Activated naive CD8-positive, alpha-beta T cell treated with anti-CD3 and anti-CD28 coated beads for 36 hours (primary cell): ENCODE measurements at regions not wholly inside any gene's neighbourhood (a gene's known extent, or its start where the extent isn't known, plus 50 kb on each side); places are given as distances from the start of the nearest gene placed in this dataset.

Experiments
- DNase-seq: peaks from one replicate; pipeline ENCODE4 v3.0.0; 2021
- H3K27ac Mint-ChIP-seq: one replicate; pipeline ENCODE4 v1.8.0; 2022; ENCODE audit warnings: mild to moderate bottlenecking, moderate library complexity, mixed read lengths
- H3K27me3 Mint-ChIP-seq: one replicate; pipeline ENCODE4 v1.8.0; 2022; ENCODE audit warnings: mild to moderate bottlenecking, mixed read lengths
- H3K36me3 Mint-ChIP-seq: one replicate; pipeline ENCODE4 v1.8.0; 2021; ENCODE audit warnings: mild to moderate bottlenecking, mixed read lengths
- H3K4me1 Mint-ChIP-seq: one replicate; pipeline ENCODE4 v1.8.0; 2021; ENCODE audit warnings: mixed read lengths
- H3K4me3 Mint-ChIP-seq: one replicate; pipeline ENCODE4 v1.8.0; 2022; ENCODE audit warnings: mild to moderate bottlenecking, moderate library complexity, mixed read lengths
- H3K9me3 Mint-ChIP-seq: one replicate; pipeline ENCODE4 v1.8.0; 2022; ENCODE audit warnings: mixed read lengths

DNA sequence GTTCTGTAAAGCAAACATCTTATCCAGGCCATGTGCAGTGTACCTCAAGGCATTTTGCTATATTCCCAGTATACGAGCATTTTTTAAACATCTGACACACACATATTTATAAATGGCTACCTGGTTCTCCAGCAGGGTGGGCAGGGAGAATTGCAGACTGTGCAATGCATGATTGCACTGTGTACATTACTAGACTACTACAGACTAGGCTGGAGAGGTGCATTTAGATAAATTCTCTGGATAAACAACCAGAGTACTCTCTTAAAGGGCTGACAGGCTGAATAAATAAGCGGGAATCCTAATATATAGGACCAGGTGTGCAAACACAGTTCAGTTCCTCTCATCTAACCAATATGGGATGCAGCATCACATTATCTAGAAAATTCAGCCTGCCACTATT is 428.3 kb upstream of the ARID1B start:
- Mint-ChIP-seq H3K36me3 (peaks cover 2% of the 10 kb centered on the region), H3K27ac (no peak overlapping the region), H3K27me3 (peaks cover 13% of the 10 kb centered on the region), H3K9me3 (no peaks in the 10 kb centered on the region), H3K4me1 (no peaks in the 10 kb centered on the region), H3K4me3 (no peak overlapping the region)
- no peak for DNase-seq

DNA sequence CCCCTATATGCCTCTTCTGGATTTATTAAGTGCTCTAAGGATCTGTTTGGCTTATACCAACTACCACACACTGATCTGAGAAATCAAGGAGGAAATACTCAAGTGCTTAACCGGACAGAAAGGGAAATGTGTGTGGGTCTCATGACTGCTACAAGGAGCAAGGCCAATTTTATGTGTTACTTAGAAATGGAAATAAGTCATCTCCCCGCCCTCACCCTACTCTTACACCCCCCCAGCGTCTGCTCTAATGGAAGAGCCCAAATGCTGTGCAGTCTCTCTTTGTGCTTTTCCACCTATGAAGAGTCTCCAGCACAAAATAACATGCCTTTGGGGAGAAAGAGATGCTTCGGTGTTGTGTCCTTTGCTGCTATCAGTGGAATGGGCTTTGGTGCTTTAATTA is 428.8 kb upstream of the ARID1B start:
- Mint-ChIP-seq H3K9me3 (no peaks in the 10 kb centered on the region), H3K36me3 (peaks cover 2% of the 10 kb centered on the region), H3K4me3 (no peak overlapping the region), H3K27ac (no peak overlapping the region), H3K4me1 (no peaks in the 10 kb centered on the region), H3K27me3 (peaks cover 13% of the 10 kb centered on the region)
- DNase-seq: no peak

DNA sequence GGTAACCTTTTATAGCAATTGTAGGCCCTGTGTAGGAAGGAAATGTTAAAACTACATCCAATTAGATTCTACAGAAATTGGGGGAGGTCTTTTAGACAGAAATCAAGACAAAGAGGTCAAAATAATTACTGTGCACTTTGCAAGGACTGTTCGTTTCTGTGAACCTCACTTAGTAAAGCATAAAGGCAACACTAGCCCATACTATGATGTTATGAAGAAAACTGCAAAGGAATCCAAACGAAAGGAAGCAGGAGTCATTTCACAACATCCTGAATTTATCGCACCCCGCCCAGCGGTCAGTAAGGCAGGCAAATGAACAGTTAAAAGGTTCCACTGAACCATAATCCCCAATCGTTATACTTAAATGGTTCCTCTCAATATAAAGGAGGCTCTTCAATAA is 429.5 kb upstream of the ARID1B start:
- Mint-ChIP-seq H3K4me3 (no peak overlapping the region), H3K27ac (no peak overlapping the region), H3K4me1 (no peaks in the 10 kb centered on the region), H3K9me3 (no peaks in the 10 kb centered on the region), H3K27me3 (peaks cover 12% of the 10 kb centered on the region), H3K36me3 (peaks cover 2% of the 10 kb centered on the region)
- DNase-seq: no peak

DNA sequence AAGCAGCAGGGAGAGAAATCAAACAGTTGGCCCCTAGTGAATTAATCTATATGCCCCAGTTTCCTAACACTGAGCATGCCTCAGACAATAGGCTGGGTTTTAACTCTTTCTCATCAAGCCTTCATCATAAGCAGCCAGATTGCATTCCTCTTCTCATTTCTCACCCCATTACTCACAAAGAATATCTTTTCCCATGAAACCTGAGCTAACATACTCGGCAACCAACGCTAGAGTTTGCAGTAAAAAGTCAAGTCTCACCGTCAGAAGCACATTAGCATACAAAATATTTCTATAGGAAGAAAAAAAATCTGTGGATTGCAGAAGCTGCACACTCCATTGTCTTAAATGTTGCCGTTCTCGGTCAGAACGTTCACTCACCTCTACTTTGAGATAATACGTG is 429.9 kb upstream of the ARID1B start:
- H3K4me3 Mint-ChIP-seq: no peak overlapping the region
- no peak for DNase-seq
- H3K9me3 Mint-ChIP-seq: no peaks in the 10 kb centered on the region
- H3K36me3 Mint-ChIP-seq: no peaks in the 10 kb centered on the region
- no peak overlapping the region for H3K27ac Mint-ChIP-seq
- H3K4me1 Mint-ChIP-seq: no peaks in the 10 kb centered on the region
- H3K27me3 Mint-ChIP-seq: peaks cover 8% of the 10 kb centered on the region

DNA sequence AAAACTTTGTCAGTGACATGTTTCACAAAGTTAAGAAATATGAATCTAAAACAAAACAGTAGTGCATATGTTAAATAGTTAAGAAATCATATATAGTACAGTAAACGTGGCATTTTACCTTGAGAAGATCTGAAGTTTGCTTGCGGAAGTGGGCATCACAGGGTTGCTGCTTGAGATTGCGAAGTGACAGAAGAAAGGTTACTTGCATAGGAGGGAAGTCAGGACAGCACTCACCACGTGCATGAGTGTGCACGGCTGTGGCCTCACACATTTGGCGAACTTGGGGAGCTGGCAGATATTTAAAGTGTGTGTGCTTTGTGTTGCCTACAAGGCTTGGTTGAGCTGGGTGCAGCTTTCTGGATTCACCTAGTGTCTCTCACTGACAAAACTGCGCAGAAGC is 431.5 kb upstream of the ARID1B start:
- H3K4me1 Mint-ChIP-seq: no peaks in the 10 kb centered on the region
- H3K4me3 Mint-ChIP-seq: no peak overlapping the region
- no peak for DNase-seq
- H3K27me3 Mint-ChIP-seq: peaks cover 8% of the 10 kb centered on the region
- no peaks in the 10 kb centered on the region for H3K36me3 Mint-ChIP-seq
- H3K9me3 Mint-ChIP-seq: no peaks in the 10 kb centered on the region
- H3K27ac Mint-ChIP-seq: no peak overlapping the region

DNA sequence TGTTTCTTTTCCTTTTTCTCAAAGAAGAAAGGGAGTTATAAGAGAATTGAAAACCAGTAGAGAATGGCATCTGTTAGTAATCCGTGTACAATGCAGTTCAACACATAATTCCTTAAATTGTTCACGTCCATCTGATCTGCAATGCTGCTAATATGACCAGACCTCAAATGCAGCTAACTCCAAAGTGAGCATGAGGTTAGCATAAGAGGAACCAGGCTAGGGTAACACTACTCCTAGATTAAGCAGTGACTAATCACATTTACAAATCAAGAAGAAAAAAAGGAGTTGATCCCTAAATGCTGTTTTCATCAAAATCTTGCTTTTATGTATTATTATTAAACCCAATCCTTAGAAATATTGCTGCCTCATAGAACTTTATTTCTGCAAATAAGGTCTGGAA is 432.7 kb upstream of the ARID1B start:
- H3K27me3 Mint-ChIP-seq: peaks cover 8% of the 10 kb centered on the region
- no peak overlapping the region for H3K4me3 Mint-ChIP-seq
- H3K27ac Mint-ChIP-seq: no peak overlapping the region
- no peaks in the 10 kb centered on the region for H3K4me1 Mint-ChIP-seq
- no peaks in the 10 kb centered on the region for H3K36me3 Mint-ChIP-seq
- H3K9me3 Mint-ChIP-seq: no peaks in the 10 kb centered on the region
- DNase-seq: no peak

DNA sequence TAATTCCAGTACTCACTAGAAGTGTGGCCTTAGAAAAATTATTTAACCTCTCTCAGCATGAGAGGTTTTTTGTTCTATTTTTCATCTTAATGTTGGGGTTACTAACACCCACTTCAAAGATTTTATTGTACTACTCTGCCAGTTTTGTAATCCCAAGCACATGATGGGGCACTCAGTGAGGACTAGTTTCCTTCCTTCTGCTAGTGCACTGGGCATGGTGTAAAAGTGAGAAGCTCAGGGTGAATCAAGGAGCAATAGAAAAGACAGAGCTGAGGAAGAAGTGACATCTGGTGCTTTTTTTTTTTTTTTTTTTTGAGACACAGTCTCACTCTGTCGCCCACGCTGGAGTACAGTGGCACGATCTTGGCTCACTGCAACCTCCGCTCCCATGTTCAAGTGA is 439.4 kb upstream of the ARID1B start:
- Mint-ChIP-seq H3K9me3 (peaks cover 8% of the 10 kb centered on the region), H3K4me1 (no peaks in the 10 kb centered on the region), H3K27ac (no peak overlapping the region), H3K27me3 (no peaks in the 10 kb centered on the region), H3K36me3 (peaks cover 6% of the 10 kb centered on the region), H3K4me3 (no peak overlapping the region)
- no peak for DNase-seq

DNA sequence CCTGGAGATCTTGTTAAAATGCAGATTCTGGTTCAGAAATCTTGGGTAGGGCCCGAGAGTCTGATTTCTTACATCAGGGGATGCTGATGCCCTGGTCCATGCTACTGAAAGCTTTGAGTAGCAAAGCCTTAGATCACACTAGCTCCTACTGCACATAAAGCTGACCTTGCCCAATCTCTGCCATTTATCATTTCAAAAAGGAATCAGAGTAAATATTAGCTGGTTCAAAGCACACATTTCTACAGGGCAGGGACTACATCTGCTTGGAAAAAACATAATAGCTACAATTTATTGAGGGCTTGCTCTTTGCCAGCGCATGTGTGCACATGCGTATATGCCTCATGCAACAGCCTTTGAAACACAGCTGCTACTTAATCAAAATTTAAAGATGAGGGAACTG is 440.4 kb upstream of the ARID1B start:
- H3K36me3 Mint-ChIP-seq: peaks cover 9% of the 10 kb centered on the region
- DNase-seq: no peak
- no peaks in the 10 kb centered on the region for H3K27me3 Mint-ChIP-seq
- H3K4me1 Mint-ChIP-seq: no peaks in the 10 kb centered on the region
- peaks cover 14% of the 10 kb centered on the region for H3K9me3 Mint-ChIP-seq
- no peak overlapping the region for H3K4me3 Mint-ChIP-seq
- no peak overlapping the region for H3K27ac Mint-ChIP-seq

DNA sequence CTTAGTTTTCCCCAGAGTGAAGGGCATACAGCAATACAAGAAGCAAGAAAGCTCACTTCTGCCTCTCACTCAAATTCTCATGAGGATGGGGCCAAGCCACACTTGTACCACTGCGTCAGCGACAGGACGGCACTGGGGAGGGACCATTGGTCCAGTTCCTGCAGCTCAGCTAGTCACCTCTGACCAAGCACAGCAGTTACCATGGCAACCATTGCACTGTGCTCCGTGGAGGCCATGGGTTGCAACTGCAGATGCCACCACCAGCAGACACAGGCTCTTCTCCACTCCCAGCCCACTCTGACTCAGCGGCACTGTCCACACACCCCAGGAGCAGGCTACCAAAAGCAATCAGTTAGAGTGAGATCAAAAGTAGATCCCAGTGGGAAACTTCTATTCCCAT is 441.1 kb upstream of the ARID1B start:
- Mint-ChIP-seq H3K9me3 (peaks cover 20% of the 10 kb centered on the region), H3K36me3 (peaks cover 15% of the 10 kb centered on the region), H3K27me3 (no peaks in the 10 kb centered on the region), H3K27ac (no peak overlapping the region), H3K4me1 (no peaks in the 10 kb centered on the region), H3K4me3 (no peak overlapping the region)
- no peak for DNase-seq

DNA sequence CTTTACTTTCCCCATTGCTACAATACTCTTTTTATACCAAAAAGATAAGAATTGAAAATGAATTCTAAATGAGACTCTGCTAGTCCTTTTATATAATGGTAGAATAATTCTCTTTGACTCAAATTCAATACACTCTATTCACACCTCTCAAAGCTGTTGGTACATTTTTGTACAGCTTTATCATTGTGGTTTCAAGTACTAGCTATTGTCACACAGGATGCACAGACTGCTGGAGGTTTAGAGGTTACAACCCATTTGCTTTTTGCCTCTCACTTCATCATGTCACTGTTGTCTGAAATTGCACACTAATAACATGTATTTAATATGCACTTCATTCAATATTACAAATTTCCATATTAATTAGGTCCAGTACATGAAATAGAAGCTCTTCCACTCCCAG is 442.2 kb upstream of the ARID1B start:
- Mint-ChIP-seq H3K4me1 (no peaks in the 10 kb centered on the region), H3K27me3 (no peaks in the 10 kb centered on the region), H3K27ac (no peak overlapping the region), H3K36me3 (peaks cover 19% of the 10 kb centered on the region), H3K4me3 (no peak overlapping the region), H3K9me3 (peaks cover 24% of the 10 kb centered on the region)
- DNase-seq: no peak

DNA sequence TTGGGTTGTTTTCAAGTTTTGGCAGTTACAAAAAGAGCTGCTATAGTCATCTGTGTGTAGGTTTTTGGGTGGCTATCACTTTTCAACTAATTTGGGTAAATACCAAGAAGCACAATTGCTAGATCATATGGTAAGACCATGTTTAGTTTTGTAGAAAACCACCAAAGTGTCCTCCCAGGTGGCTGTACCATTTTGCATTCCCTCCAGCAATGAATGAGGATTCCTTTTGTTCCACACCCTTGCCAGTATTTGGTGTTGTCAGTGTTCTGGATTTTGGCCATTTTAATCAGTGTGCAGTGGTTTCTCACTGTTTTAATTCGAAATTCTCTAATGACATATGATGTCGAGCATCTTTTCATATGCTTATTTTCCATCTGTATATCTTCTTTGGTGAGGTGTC is 457.5 kb upstream of the ARID1B start:
- H3K4me3 Mint-ChIP-seq: no peak overlapping the region
- no peak for DNase-seq
- H3K9me3 Mint-ChIP-seq: peaks cover 4% of the 10 kb centered on the region
- no peaks in the 10 kb centered on the region for H3K4me1 Mint-ChIP-seq
- no peaks in the 10 kb centered on the region for H3K27me3 Mint-ChIP-seq
- no peak overlapping the region for H3K27ac Mint-ChIP-seq
- H3K36me3 Mint-ChIP-seq: no peaks in the 10 kb centered on the region

DNA sequence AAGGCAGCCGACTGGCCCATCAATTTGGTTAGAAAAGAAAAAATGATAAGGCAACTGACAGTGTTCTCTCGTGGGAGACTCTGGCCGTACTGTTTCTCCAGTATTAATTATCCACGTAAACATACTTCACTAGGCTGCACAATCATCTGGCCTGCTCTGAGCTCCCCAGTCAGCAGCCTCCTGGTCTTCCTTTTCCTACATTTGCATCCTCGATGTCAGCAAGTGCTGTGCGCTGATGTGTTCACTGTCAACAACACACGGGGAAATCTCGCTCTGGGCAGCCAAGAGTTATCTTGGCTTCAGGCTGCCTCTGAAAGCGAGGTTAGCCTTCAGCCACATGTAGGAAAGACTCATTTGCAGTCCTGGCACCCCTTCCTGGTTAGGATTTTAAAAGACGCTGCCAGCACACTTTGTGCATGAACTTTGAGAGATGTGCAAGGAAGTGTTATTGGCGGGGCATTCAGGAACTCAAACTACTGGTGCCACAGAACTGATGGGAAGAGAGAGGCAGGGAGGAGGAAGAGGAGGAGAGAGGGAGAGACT is 460.5 kb upstream of the ARID1B start:
- no peaks in the 10 kb centered on the region for H3K4me1 Mint-ChIP-seq
- H3K4me3 Mint-ChIP-seq: no peak overlapping the region
- no peak for DNase-seq
- H3K27me3 Mint-ChIP-seq: no peaks in the 10 kb centered on the region
- no peaks in the 10 kb centered on the region for H3K9me3 Mint-ChIP-seq
- no peaks in the 10 kb centered on the region for H3K36me3 Mint-ChIP-seq
- no peak overlapping the region for H3K27ac Mint-ChIP-seq

DNA sequence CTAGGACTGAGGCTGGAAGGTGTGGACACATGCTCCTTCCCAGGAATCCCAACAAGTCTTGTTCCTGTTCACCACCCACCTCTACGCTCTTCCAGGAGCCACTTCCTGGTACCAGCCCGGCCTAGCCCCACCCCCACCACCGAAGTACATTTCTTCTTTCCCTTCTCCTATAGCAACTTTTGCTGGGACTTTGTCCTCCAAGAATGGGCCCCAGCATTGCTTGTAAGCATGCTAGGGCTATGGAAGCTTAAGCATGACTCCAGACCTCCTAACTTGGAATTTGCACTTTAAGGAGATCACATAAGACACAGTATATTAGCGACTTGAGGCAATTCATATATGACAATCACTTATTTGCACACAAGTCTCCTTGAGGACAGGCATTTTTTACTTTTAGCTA is 462.0 kb upstream of the ARID1B start:
- H3K36me3 Mint-ChIP-seq: no peaks in the 10 kb centered on the region
- DNase-seq: no peak
- H3K9me3 Mint-ChIP-seq: no peaks in the 10 kb centered on the region
- H3K27ac Mint-ChIP-seq: no peak overlapping the region
- H3K4me1 Mint-ChIP-seq: no peaks in the 10 kb centered on the region
- H3K27me3 Mint-ChIP-seq: no peaks in the 10 kb centered on the region
- H3K4me3 Mint-ChIP-seq: no peak overlapping the region

DNA sequence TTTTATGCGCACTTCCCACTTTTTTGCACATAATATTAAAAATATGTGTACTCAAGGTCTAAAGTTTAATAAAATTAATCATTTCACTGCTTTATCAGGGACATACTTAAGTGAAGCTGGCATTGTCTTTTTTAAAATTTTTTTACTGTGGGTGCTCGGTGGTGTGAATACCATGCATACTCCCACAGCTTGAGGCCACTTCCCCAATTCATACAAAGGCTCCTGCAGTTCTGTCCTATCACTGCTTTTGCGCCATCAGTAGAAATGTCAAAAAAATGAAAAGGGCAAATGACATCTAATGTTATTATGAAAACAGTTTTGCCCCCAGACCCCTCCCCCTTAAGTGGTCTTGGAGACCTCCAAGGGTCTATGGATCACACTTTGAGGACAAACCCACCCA is 464.1 kb upstream of the ARID1B start:
- DNase-seq: no peak
- H3K9me3 Mint-ChIP-seq: no peaks in the 10 kb centered on the region
- no peak overlapping the region for H3K4me3 Mint-ChIP-seq
- no peaks in the 10 kb centered on the region for H3K36me3 Mint-ChIP-seq
- no peaks in the 10 kb centered on the region for H3K27me3 Mint-ChIP-seq
- H3K4me1 Mint-ChIP-seq: no peaks in the 10 kb centered on the region
- H3K27ac Mint-ChIP-seq: no peak overlapping the region

DNA sequence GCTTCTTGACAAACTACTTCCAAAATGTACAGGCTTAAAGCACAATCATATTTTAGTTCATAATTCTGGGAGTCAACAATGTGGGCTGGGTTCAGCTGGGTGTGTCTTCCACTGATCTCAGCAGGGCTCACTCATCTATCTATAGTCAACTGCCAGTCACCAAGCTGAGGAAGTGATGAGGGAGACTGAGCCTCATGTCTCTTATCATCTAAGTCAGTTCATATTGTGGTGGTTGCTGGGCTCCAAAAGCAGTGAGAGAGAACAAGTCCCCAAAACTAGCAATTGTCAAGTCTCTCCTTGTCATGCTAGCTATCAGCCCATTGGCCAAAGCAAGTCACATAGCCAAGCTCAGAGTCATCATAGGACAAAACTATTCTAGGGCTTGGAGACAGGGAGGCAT is 465.9 kb upstream of the ARID1B start:
- DNase-seq: no peak
- no peaks in the 10 kb centered on the region for H3K9me3 Mint-ChIP-seq
- H3K27me3 Mint-ChIP-seq: no peaks in the 10 kb centered on the region
- H3K27ac Mint-ChIP-seq: no peak overlapping the region
- H3K36me3 Mint-ChIP-seq: no peaks in the 10 kb centered on the region
- no peaks in the 10 kb centered on the region for H3K4me1 Mint-ChIP-seq
- no peak overlapping the region for H3K4me3 Mint-ChIP-seq

DNA sequence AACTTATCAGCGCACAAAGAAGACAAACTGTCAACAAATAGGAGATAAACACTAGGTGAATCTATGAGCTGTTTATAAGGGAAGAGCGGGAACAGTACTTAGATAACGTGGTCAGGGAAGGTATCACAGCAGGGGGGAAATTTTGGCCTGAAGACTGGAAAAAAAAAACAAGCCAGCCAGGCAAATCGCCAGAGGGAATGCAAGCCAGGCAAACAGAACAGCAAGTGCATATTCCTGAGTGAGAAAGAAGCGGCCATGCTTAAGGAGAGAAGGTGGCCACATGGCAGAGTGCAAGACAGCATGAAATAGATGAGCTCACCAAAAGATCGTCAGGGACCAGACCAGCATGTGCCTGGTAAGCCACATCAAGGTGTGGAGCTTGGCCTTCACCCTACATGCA is 466.5 kb upstream of the ARID1B start:
- Mint-ChIP-seq H3K27ac (no peak overlapping the region), H3K36me3 (no peaks in the 10 kb centered on the region), H3K9me3 (no peaks in the 10 kb centered on the region), H3K4me3 (no peak overlapping the region), H3K4me1 (no peaks in the 10 kb centered on the region), H3K27me3 (no peaks in the 10 kb centered on the region)
- DNase-seq: no peak

DNA sequence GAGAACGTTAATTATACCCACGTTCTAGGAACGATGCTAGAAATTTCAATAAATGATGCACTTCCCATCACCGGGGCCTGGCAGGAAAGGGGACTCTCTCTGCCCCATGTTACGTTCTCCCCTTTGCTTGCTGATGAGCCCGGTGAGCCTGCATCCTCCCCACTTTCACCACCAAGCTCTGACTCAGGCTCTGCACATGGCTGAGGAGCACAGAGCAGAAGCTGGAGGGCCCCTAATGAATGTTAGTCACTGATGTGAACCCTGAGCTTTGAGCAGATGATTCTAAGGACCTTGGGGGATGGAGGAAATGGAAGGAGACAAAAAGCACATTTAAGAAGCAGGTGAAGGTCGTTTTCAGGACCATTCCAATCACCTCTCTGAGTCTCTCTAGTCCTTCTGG is 468.2 kb upstream of the ARID1B start:
- DNase-seq: no peak
- Mint-ChIP-seq H3K36me3 (no peaks in the 10 kb centered on the region), H3K27ac (no peak overlapping the region), H3K4me3 (no peak overlapping the region), H3K9me3 (no peaks in the 10 kb centered on the region), H3K27me3 (no peaks in the 10 kb centered on the region), H3K4me1 (no peaks in the 10 kb centered on the region)
